ENCODE measurements at regions not wholly inside any gene's neighbourhood (a gene's known extent, or its start where the extent isn't known, plus 50 kb on each side); places are given as distances from the start of the nearest gene placed in this dataset.
"Not testable (repeated sequence)": the region's sequence is repeated elsewhere in the genome, so short reads cannot be mapped to it uniquely, and the experiment has no call there.

GRCh38 chr7:149633976-149634945, 136.7 kb upstream of the ZNF746 start:
- no peak for DNase-seq

- not testable (repeated sequence) for DNase-seq
These were observed 130.9 kb upstream of the ZNF746 start for GRCh38 chr7:149628361-149629149.

DNA sequence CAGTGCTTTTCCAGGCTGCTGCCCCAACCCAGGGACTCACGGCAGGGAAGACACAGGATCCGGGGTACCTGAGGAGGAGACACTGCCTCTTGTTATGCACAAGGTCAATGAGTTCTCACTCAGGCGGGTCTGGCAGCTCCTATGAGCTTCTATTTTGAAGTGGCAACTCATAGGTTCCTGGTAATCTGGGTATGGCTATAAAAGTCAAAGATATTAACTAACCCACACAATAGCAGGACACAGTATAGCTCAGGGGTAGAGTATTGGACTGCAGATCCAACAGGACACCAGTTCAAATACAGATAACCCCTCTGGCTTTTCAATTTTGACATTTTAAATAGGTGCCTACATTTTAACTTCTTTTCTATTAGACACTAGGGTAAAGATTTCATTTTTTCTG, 130.3 kb upstream of the ZNF746 start:
- DNase-seq, result no peak

GRCh38 chr7:149626972-149627371, 129.4 kb upstream of the ZNF746 start:
- DNase-seq, result no peak

DNA sequence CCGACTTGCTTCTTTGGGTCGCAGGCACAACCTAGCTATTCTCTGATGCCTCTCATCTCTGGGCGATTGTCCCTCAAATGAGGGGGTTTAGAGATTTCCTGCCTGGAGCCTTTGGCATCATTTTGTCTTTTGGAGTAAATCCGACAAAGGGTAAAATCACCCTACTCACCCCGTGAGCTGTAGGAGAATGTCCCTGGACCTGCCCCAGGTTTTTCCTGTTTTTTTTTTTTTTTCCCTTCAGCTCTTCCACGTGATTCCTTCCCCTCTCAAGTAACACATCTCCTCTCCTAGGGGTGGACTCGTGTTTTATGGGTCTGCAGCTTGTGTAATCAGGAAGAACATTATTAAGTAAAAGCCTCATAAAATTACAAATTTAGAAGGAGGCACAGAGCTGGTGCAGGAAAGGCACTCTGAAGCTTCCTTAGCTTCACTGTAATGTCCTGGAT, 128.4 kb upstream of the ZNF746 start:
- DNase-seq, result no peak

DNA sequence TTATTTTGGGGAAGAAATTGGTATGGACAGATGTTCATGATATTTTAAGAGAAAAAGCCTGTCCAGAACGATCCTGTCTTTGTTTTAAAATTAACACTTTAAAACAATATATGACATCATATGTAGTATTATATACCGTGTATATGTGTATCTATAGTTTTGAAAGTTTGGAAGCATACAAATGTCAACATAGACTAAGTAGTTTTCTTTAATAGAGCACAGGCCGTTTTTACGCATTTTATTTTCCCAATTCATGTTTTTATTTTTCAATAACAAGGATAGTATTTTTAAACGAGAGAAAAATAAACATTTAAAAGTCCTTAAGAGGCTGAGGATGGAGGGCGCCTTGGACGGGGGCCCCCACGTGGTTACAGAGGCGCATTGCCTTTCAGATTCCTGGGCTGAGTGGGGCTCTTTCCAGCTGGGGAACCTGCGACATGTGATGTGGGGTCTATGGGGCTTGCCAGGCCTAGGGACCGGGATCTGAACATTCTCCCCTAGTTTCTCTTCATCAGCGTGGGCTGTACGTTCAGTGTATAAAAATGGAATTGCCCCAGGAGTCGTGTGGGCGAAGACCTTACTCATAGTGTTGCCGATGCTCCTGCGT, 127.8 kb upstream of the ZNF746 start:
- DNase-seq, result peak; percentile 43

GRCh38 chr7:149624419-149625339, 127.1 kb upstream of the ZNF746 start:
- peak; percentile 86 for DNase-seq

DNA sequence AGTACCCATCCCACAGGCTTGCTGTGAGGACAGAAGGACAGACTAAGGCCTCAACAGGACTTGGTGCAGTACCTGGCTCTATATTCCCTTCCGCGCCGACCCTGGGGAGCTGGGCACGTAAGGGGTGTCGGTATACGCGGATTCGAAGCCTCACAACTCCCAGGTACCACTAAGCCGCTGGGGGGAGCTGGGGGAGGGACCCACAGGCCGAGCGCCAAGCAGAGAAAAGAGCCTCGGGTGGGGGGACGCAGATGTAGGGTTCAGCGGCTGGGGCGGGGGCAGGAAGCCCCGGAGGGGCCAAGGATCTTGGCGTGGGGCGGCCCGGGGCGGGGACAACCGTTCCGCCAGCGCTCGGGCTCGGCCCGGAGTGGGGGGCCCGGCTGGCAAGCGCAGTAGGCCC, 126.4 kb upstream of the ZNF746 start:
- DNase-seq, result peak; percentile 44

DNA sequence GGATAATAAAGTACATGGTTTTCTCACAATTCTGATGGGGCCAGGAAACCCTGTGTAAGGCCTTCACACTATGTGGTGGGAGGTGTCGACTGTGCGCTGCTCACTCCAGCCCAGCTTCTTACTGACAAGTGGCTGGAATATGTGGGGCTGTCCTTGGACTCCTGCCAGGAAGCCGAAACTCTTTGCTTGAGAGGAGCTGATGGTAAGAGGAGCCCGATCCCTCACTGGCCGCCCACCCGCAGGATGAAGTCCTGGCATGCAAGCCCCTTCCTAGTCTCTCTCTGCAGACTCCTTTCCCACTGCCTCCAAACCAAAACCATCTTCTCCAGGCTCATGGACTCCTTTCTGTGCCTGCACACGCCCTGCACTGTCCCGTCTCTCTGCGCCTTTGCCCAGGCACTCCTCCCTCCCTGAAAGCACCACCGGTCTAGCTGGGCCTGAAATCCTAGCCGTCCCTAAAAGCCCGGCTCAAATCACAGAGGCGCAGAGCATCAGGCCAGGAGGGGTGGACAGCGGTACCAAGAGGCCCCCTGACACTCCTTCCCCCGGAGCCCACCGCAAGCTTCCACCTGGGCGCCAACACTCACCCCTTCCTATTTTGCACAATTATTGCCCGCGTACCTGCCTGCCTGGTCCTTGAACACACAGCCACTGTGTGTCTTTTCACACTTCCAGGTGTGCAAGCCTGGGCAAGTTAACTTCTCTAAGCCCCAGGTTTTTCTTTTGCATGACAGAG, 125.8 kb upstream of the ZNF746 start:
- not testable (repeated sequence) for DNase-seq

DNA sequence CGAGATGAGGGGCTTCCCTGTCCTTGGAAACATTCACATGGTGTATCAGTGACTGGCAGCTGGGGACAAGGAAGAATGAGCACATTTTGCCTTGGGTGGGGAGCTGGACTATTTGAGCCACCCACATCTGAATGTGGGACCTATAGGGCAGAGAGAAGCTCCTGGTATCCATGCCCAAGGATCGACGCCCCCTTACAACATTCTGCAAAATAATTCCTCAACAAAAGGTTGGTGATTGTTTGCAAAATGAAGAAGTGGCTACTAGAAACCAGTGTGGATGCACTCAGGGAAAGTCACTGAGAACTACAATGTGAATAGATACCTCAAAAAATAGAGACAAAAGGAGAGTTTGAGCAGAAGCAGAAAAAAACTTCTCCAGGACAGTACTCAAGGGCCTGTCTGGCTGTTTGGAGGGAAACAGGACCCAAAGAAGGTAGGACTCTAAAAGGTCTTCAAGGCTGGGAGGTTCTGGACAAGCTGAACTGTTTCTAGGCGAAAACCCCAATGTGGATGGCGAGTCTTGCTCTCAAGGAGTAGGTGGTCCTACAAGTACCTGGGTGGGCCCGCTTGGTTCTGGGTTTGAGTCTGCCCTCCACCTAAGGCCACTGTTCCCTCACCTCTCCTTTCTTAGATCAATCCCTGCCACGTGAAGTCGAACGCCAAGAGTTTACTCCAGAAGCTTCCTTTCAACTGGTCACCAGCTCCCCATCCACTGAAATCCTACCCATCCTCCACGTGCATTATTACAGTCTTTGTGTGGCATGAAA, 125.0 kb upstream of the ZNF746 start:
- no peak for DNase-seq

GRCh38 chr7:149621776-149622175, 124.2 kb upstream of the ZNF746 start:
- DNase-seq, result no peak

DNA sequence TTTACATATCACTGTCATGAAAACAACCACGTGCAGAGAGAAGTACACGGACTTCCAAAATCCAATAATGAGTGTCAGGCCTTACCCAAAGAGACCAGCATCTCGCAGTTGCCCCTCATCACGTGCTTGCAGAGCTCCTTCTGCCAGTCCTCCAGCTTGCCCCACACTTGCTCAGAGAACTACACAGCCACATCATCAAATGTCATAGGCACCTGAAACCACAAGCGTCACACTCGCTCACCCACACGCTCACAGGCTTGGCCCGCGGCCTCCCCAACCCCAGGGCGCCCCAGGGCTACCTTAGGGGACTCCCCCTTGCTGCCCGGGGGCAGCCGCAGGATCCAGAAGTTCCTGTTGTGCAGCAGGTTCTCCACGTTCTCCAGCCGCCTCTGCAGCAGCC, 123.4 kb upstream of the ZNF746 start:
- DNase-seq, result no peak

- no peak for DNase-seq
These were observed 119.3 kb upstream of the ZNF746 start for GRCh38 chr7:149616898-149617297.

GRCh38 chr7:149615690-149616270, 118.2 kb upstream of the ZNF746 start:
- no peak for DNase-seq

DNA sequence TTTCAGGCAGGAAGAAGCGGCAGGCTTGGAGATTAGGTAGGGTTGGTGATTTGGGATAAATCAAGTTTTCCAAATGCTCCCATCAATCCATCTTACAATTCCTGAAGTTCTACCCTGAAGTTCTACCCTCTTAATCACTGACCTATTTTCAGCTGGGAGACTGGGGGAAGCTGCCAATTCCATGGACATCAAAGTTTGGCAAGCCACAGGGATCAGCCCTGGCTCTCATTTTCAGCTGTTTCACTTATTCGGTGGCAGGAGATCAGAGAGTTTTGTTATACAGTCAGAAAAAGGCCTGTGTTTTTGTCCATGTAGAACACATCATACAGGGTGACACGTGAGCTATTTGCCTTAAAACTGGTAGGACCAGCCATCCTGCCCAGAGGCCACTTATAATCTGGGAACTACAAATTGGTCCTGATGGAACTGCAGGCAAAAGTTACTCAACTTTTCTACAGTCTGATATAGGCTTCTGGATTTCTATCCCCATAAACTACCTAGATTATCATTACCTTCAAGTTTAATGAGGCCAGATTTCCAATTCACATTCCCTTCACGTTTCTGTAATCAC, 112.9 kb upstream of the ZNF746 start:
- no peak for DNase-seq

GRCh38 chr7:149608168-149608567, 110.6 kb upstream of the ZNF746 start:
- no peak for DNase-seq

DNA sequence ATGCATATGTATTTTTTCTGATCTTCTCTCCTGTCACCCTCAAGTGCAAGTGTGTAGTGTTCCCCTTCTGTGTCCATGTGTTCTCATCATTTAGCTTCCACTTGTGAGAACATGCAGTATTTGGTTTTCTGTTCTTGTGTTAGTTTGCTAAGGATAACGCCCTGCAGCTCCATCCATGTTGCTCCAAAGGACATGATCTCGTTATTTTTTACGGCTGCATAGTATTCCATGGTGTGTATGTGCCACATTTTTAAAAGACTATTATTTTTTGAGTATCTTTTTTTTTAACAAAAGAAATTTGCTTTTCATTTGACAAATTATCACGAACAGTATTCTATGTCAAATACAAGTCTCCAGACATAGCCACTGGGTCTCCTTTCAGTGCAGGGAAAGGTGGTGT, 110.1 kb upstream of the ZNF746 start:
- no peak for DNase-seq

DNA sequence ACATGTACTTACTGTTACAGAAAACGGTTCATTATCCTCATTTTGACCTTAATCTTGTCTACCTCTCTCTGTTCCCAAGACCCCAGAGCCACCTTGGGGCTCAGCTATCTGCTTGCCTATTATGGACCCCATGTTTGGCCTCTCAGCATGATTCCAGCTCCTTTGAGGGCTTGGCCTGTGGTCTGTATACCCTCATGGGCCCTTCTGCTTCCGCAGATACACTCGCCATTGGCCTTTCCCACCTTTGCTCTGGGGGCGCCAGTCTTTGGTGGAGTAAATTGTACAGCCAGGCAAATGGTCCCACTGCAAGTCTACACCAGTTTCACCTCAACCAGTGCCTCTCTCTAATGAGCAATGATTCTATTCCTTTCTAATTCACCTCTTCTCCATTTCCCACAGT, 109.2 kb upstream of the ZNF746 start:
- DNase-seq, result no peak

DNA sequence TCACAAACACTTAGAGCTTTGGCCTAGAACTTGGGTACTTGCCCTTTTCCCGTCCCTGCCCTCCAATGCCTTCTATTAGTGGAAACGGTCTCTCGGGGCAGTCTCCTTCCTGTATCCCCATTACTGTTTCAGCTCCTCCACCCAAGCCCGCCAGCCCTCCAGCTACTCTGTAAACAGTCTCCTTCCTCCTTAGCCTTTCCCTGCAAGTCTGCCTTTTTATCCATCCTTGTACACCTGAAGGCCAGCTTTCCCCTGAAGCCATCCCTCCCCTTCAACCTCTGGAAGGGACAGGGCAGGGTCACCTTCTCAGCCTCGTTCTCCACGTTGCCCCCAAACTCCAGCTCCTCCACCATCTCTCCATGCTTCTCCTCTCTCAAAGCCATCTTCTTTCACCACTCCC, 108.1 kb upstream of the ZNF746 start:
- no peak for DNase-seq

DNA sequence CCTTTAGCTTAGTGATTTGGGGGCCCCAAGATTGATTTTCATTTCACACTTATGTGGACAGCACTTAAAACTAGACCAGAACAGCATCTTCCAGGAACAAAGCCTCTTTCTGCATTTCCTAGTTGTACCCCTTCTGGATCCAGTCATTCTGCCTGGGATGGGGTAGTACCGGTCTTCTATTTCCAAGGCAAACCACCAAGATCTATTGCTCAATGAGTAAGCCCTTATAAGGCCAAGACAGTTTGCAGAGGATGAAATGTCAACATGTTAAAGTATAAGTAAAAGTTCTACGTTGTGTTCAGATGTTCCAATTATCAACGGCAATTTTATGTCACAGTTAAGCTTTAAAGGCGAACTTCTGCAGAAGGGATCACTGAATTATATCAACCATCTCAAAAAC, 106.9 kb upstream of the ZNF746 start:
- no peak for DNase-seq

Data from effector CD4-positive, alpha-beta T cell (primary cell).